ENCODE measurements at regions not wholly inside any gene's neighbourhood (a gene's known extent, or its start where the extent isn't known, plus 50 kb on each side); places are given as distances from the start of the nearest gene placed in this dataset.

DNA sequence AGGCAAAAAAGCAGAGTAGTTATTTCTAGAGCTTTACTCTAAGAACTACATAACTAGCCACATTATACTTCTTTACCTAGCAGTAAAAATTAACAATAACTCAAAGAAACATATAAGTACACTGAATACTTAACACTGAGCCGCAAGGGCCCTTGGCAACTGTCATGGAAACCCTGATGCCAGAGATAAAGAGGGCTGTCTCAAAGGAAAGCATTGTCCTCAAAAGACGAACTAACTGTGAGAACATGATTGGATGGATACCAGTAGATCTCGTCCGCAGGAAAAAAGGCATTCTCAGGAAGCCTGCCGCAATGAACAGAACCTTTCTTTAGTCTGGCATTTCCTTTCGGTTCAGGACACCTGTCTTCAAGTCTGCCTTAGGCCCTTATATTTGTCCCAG lies 379.0 kb upstream of the SLC30A5 start:
- no peak overlapping the region for H3K9ac ChIP-seq (ENCODE audit: insufficient read depth in 1 of 2, low read length in 2 of 2)
- no peaks in the 10 kb centered on the region for H3K36me3 ChIP-seq (ENCODE audit: control insufficient read depth in 4 of 4, insufficient read depth in 4 of 4, low read length in 4 of 4)
- DNase-seq (peak; percentile 21 to 39 (median 25)), ATAC-seq (ENCODE audit: insufficient read depth, low FRiP score) (no peak)
- H3K27me3 ChIP-seq (ENCODE audit: control insufficient read depth in 3 of 3, insufficient read depth in 3 of 3, low read length in 2 of 3), result no peaks in the 10 kb centered on the region
- TF ChIP-seq, protein P1, sequence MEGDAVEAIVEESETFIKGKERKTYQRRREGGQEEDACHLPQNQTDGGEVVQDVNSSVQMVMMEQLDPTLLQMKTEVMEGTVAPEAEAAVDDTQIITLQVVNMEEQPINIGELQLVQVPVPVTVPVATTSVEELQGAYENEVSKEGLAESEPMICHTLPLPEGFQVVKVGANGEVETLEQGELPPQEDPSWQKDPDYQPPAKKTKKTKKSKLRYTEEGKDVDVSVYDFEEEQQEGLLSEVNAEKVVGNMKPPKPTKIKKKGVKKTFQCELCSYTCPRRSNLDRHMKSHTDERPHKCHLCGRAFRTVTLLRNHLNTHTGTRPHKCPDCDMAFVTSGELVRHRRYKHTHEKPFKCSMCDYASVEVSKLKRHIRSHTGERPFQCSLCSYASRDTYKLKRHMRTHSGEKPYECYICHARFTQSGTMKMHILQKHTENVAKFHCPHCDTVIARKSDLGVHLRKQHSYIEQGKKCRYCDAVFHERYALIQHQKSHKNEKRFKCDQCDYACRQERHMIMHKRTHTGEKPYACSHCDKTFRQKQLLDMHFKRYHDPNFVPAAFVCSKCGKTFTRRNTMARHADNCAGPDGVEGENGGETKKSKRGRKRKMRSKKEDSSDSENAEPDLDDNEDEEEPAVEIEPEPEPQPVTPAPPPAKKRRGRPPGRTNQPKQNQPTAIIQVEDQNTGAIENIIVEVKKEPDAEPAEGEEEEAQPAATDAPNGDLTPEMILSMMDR (IDR thresholded peaks at IDR 0.05; ENCODE audit: control extremely low read depth, extremely low read depth), result no peak
- H3K9me3 ChIP-seq (ENCODE audit: control insufficient read depth in 4 of 4, insufficient read depth in 3 of 4, low read length in 3 of 4), result no peaks in the 10 kb centered on the region
- no peak overlapping the region for H3K27ac ChIP-seq (ENCODE audit: low read depth in 1 of 2, low read length in 1 of 2)
- H3K4me3 ChIP-seq, result no peak overlapping the region
- 74 to 75% methylated on average over 6 of the region's 6 CpGs for WGBS, 2 donors
- peaks cover 0 to 17% (median 2%) of the 10 kb centered on the region in 5 donors for H3K4me1 ChIP-seq (ENCODE audit: control insufficient read depth in 5 of 5, insufficient read depth in 5 of 5, low read length in 5 of 5)

- WGBS, 2 donors, result 78 to 87% methylated on average over 6 of the region's 6 CpGs
- Histone ChIP-seq H3K4me3 (no peak overlapping the region), H3K36me3 (ENCODE audit: control insufficient read depth in 4 of 4, insufficient read depth in 4 of 4, low read length in 4 of 4) (no peaks in the 10 kb centered on the region), H3K4me1 (ENCODE audit: control insufficient read depth in 5 of 5, insufficient read depth in 5 of 5, low read length in 5 of 5) (peaks cover 0 to 12% (median 0%) of the 10 kb centered on the region in 5 donors), H3K27ac (ENCODE audit: low read depth in 1 of 2, low read length in 1 of 2) (no peak overlapping the region), H3K9ac (ENCODE audit: insufficient read depth in 1 of 2, low read length in 2 of 2) (no peak overlapping the region), H3K27me3 (ENCODE audit: control insufficient read depth in 3 of 3, insufficient read depth in 3 of 3, low read length in 2 of 3) (no peaks in the 10 kb centered on the region), H3K9me3 (ENCODE audit: control insufficient read depth in 4 of 4, insufficient read depth in 3 of 4, low read length in 3 of 4) (no peaks in the 10 kb centered on the region)
- TF ChIP-seq, protein P1 (IDR thresholded peaks at IDR 0.05; ENCODE audit: control extremely low read depth, extremely low read depth), result no peak
- DNase-seq, result peak; percentile 49 to 92 (median 84)
- no peak for ATAC-seq (ENCODE audit: insufficient read depth, low FRiP score)
These were observed 372.8 kb upstream of the SLC30A5 start for GRCh38 chr5:68720884-68721610.

GRCh38 chr5:68722357-68722756 lies 371.5 kb upstream of the SLC30A5 start:
- Histone ChIP-seq H3K4me1 (ENCODE audit: control insufficient read depth in 5 of 5, insufficient read depth in 5 of 5, low read length in 5 of 5) (peaks cover 0 to 12% (median 0%) of the 10 kb centered on the region in 5 donors), H3K27me3 (ENCODE audit: control insufficient read depth in 3 of 3, insufficient read depth in 3 of 3, low read length in 2 of 3) (no peaks in the 10 kb centered on the region), H3K4me3 (no peak overlapping the region), H3K9ac (ENCODE audit: insufficient read depth in 1 of 2, low read length in 2 of 2) (no peak overlapping the region), H3K27ac (ENCODE audit: low read depth in 1 of 2, low read length in 1 of 2) (no peak overlapping the region), H3K36me3 (ENCODE audit: control insufficient read depth in 4 of 4, insufficient read depth in 4 of 4, low read length in 4 of 4) (no peaks in the 10 kb centered on the region), H3K9me3 (ENCODE audit: control insufficient read depth in 4 of 4, insufficient read depth in 3 of 4, low read length in 3 of 4) (no peaks in the 10 kb centered on the region)
- TF ChIP-seq, protein P1 (IDR thresholded peaks at IDR 0.05; ENCODE audit: control extremely low read depth, extremely low read depth), result no peak
- ATAC-seq (ENCODE audit: insufficient read depth, low FRiP score) (no peak), DNase-seq (no peak)
- 97% methylated on average over 7 of the region's 7 CpGs for WGBS, 2 donors

Measured in lung (tissue), 11 donors.